H9 (cell line): ENCODE measurements at regions not wholly inside any gene's neighbourhood (a gene's known extent, or its start where the extent isn't known, plus 50 kb on each side); places are given as distances from the start of the nearest gene placed in this dataset.

ENCODE experiments used
- DNase-seq: peaks from one replicate; pipeline ENCODE4 v3.0.0-alpha.2; 2017
- H2AFZ ChIP-seq: one replicate; pipeline ENCODE4 v1.6.1; 2013; ENCODE audit warnings: mild to moderate bottlenecking, low read length, control low read depth, moderate library complexity
- H2AK5ac ChIP-seq: 2 replicates; pipeline ENCODE4 v1.6.1; 2013; ENCODE audit warnings: low read length, control low read depth, mixed read lengths; ENCODE audit not compliant: insufficient read length
- H2BK120ac ChIP-seq: one replicate; pipeline ENCODE4 v1.6.1; 2013; ENCODE audit warnings: low read depth, mild to moderate bottlenecking, low read length, control low read depth, inconsistent platforms; ENCODE audit not compliant: poor library complexity, severe bottlenecking
- H2BK12ac ChIP-seq: 2 replicates; pipeline ENCODE4 v1.6.1; 2013; ENCODE audit warnings: low read length, control low read depth, mixed read lengths, low read depth; ENCODE audit not compliant: insufficient read length
- H2BK15ac ChIP-seq: 2 replicates; pipeline ENCODE4 v1.6.1; 2013; ENCODE audit warnings: low read depth, low read length, control low read depth
- H2BK20ac ChIP-seq: one replicate; pipeline ENCODE4 v1.6.1; 2013; ENCODE audit warnings: low read depth, mild to moderate bottlenecking, low read length, control low read depth, inconsistent platforms; ENCODE audit not compliant: poor library complexity, severe bottlenecking
- H2BK5ac ChIP-seq: 2 replicates; pipeline ENCODE4 v1.6.1; 2013; ENCODE audit warnings: low read length, control low read depth, mixed read lengths; ENCODE audit not compliant: insufficient read length
- H3K14ac ChIP-seq: 2 replicates; pipeline ENCODE4 v1.6.1; 2013; ENCODE audit warnings: low read length, control low read depth; ENCODE audit not compliant: insufficient read depth
- H3K18ac ChIP-seq: 2 replicates; pipeline ENCODE4 v1.6.1; 2013; ENCODE audit warnings: low read depth, mild to moderate bottlenecking, mixed read lengths, low read length, control low read depth; ENCODE audit not compliant: insufficient read length
- H3K23ac ChIP-seq: 2 replicates; pipeline ENCODE4 v1.6.1; 2013; ENCODE audit warnings: low read length, control low read depth, mixed read lengths, low read depth; ENCODE audit not compliant: insufficient read length
- H3K23me2 ChIP-seq: 2 replicates; pipeline ENCODE4 v1.6.1; 2013; ENCODE audit warnings: low read depth, mild to moderate bottlenecking, mixed read lengths, low read length, control low read depth; ENCODE audit not compliant: insufficient read length, poor library complexity, severe bottlenecking
- H3K27ac ChIP-seq: 2 replicates; pipeline ENCODE4 v1.5.1; 2013; ENCODE audit warnings: low read length, control low read depth, mixed read lengths, low read depth; ENCODE audit not compliant: insufficient read length
- H3K27me3 ChIP-seq: 2 replicates; pipeline ENCODE4 v1.6.1; 2013; ENCODE audit warnings: low read length, control low read depth, inconsistent platforms; ENCODE audit not compliant: insufficient read depth
- H3K4ac ChIP-seq: 2 replicates; pipeline ENCODE4 v1.6.1; 2013; ENCODE audit warnings: low read depth, mild to moderate bottlenecking, control low read depth, inconsistent platforms, low read length, moderate library complexity
- H3K4me1 ChIP-seq: 2 replicates; pipeline ENCODE4 v1.6.1; 2013; ENCODE audit warnings: low read length, control low read depth, inconsistent platforms; ENCODE audit not compliant: insufficient read depth
- H3K4me2 ChIP-seq: 2 replicates; pipeline ENCODE4 v1.6.1; 2013; ENCODE audit warnings: low read length, control low read depth, mixed read lengths; ENCODE audit not compliant: insufficient read length, insufficient read depth
- H3K56ac ChIP-seq: 2 replicates; pipeline ENCODE4 v1.6.1; 2013; ENCODE audit warnings: low read depth, mild to moderate bottlenecking, mixed read lengths, low read length, control low read depth; ENCODE audit not compliant: insufficient read length
- H3K79me1 ChIP-seq: 2 replicates; pipeline ENCODE4 v1.6.1; 2013; ENCODE audit warnings: low read depth, mild to moderate bottlenecking, moderate library complexity, low read length, control low read depth, inconsistent platforms; ENCODE audit not compliant: insufficient read depth, poor library complexity, severe bottlenecking
- H3K79me2 ChIP-seq: 2 replicates; pipeline ENCODE4 v1.6.1; 2013; ENCODE audit warnings: low read length, control low read depth, inconsistent platforms; ENCODE audit not compliant: insufficient read depth
- H3K9ac ChIP-seq: 2 replicates; pipeline ENCODE4 v1.6.1; 2013; ENCODE audit warnings: low read length, control low read depth, mixed read lengths; ENCODE audit not compliant: insufficient read length; ENCODE audit errors: extremely low read depth
- H3K9me3 ChIP-seq: one replicate; pipeline ENCODE4 v1.6.1; 2013; ENCODE audit warnings: low read depth, low read length, inconsistent platforms; ENCODE audit not compliant: control insufficient read depth
- H3T11ph ChIP-seq: one replicate; pipeline ENCODE4 v1.6.1; 2013; ENCODE audit warnings: mild to moderate bottlenecking, low read length, control low read depth, inconsistent platforms
- H4K20me1 ChIP-seq: one replicate; pipeline ENCODE4 v1.6.1; 2013; ENCODE audit not compliant: control insufficient read depth, insufficient read length, insufficient read depth
- H4K5ac ChIP-seq: 2 replicates; pipeline ENCODE4 v1.6.1; 2013; ENCODE audit warnings: low read depth, mild to moderate bottlenecking, mixed read lengths, low read length, control low read depth; ENCODE audit not compliant: insufficient read length
- H4K8ac ChIP-seq: replicated peaks from 2 replicates; pipeline ENCODE4 v1.6.1; 2013; ENCODE audit warnings: low read length, control low read depth, mixed read lengths, low read depth; ENCODE audit not compliant: insufficient read length
- H4K91ac ChIP-seq: 2 replicates; pipeline ENCODE4 v1.6.1; 2013; ENCODE audit warnings: low read depth, mild to moderate bottlenecking, moderate library complexity, mixed read lengths, low read length, control low read depth; ENCODE audit not compliant: insufficient read length
- H3K27ac Mint-ChIP-seq, 3 experiments: 2 replicates in 2 of 3; 3 replicates in 1 of 3; pipeline ENCODE4 v1.8.0; 2020 to 2021; ENCODE audit warnings: mixed read lengths in 3 of 3, mild to moderate bottlenecking in 1 of 3, moderate library complexity in 1 of 3
- H3K27me3 Mint-ChIP-seq: 2 replicates; pipeline ENCODE4 v1.8.0; 2021; ENCODE audit warnings: low read depth, mild to moderate bottlenecking, moderate library complexity, mixed read lengths
- H3K36me3 Mint-ChIP-seq, 3 experiments: 2 replicates in 2 of 3; 3 replicates in 1 of 3; pipeline ENCODE4 v1.8.0; 2020 to 2021; ENCODE audit warnings: low read depth in 3 of 3, mixed read lengths in 3 of 3; ENCODE audit not compliant: insufficient read depth in 1 of 3
- H3K4me1 Mint-ChIP-seq, 2 experiments: 2 replicates each; pipeline ENCODE4 v1.8.0; 2020; ENCODE audit warnings: mixed read lengths in 2 of 2
- H3K4me3 Mint-ChIP-seq, 2 experiments: 2 replicates in 1 of 2; 3 replicates in 1 of 2; pipeline ENCODE4 v1.8.0; 2020 to 2021; ENCODE audit warnings: mild to moderate bottlenecking in 2 of 2, mixed read lengths in 2 of 2, moderate library complexity in 1 of 2
- H3K9me3 Mint-ChIP-seq, 2 experiments: 2 replicates in 1 of 2; 3 replicates in 1 of 2; pipeline ENCODE4 v1.8.0; 2020; ENCODE audit warnings: mild to moderate bottlenecking in 2 of 2, mixed read lengths in 2 of 2, moderate library complexity in 1 of 2
- WGBS: extraction: QIAGEN DNeasy Blood & Tissue Kit; methylation state at CpG from one replicate; pipeline ENCODE4 v1.1.7; 2013; ENCODE audit warnings: missing lambda C conversion rate, low lambda C conversion rate, mixed read lengths; ENCODE audit not compliant: insufficient read length; ENCODE audit errors: extremely low coverage; 5-methylcytosine and 5-hydroxymethylcytosine counted together
- TF ChIP-seq, protein P1 (sequence below): fragments of 200-600 bp; sonication (generic); conservative IDR thresholded peaks from 3 replicates; pipeline ENCODE4 v1.8.0; 2021; ENCODE audit warnings: antibody characterized with exemption, mild to moderate bottlenecking

DNA sequence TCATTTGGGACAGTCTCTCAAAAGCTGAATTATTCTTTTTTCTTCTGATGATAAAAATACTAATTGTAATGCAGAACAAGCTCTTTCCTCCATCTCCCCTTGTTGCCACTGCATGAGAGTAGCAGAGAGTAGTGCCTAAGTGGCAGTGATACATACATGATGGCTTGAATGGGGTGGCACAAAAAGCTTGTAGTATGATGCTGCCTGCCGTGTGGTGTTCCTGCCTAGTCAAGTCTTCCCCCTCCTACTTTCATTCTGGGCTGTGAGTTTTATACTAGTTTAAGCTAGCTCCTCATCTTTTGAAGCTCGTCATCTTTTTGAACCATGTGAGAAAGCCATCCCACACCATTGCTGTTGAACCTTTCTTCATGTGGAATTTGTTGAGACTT lies 230.5 kb downstream of the NFKBIZ start:
- no peak overlapping the region for H2AK5ac ChIP-seq
- no peak overlapping the region for H3K9ac ChIP-seq
- WGBS = no CpG with 5 or more reads among the region's 2 CpGs
- H3K23me2 ChIP-seq = no peaks in the 10 kb centered on the region
- no peak overlapping the region for H4K8ac ChIP-seq
- no peak overlapping the region for H2BK15ac ChIP-seq
- no peaks in the 10 kb centered on the region for H3K27me3 ChIP-seq
- H3K27ac Mint-ChIP-seq = no peak overlapping the region
- H3K27ac ChIP-seq = no peak overlapping the region
- H3K4me3 Mint-ChIP-seq = no peak overlapping the region
- H3K4ac ChIP-seq = no peak overlapping the region
- no peaks in the 10 kb centered on the region for H3K79me1 ChIP-seq
- no peaks in the 10 kb centered on the region for H3K27me3 Mint-ChIP-seq
- H4K5ac ChIP-seq = no peak overlapping the region
- H3K56ac ChIP-seq = no peak overlapping the region
- H3T11ph ChIP-seq = no peak overlapping the region
- H2BK12ac ChIP-seq = no peak overlapping the region
- 0 out of 7 replicates have a peak, but pooled peaks cover 0 to 4% (median 0%) of the 10 kb centered on the region in 3 experiments for H3K36me3 Mint-ChIP-seq
- no peak overlapping the region for H3K23ac ChIP-seq
- H3K79me2 ChIP-seq = no peaks in the 10 kb centered on the region
- no peak overlapping the region for H2BK5ac ChIP-seq
- no peak overlapping the region for H3K4me2 ChIP-seq
- H2AFZ ChIP-seq = no peak overlapping the region
- no peaks in the 10 kb centered on the region; a peak in 1 of 5 replicates for H3K9me3 Mint-ChIP-seq
- H4K91ac ChIP-seq = no peak overlapping the region
- no peak overlapping the region for H2BK20ac ChIP-seq
- no peaks in the 10 kb centered on the region for H4K20me1 ChIP-seq
- no peak overlapping the region for H3K14ac ChIP-seq
- no peak overlapping the region for H3K18ac ChIP-seq
- no peak for DNase-seq
- peaks cover 18 to 22% of the 10 kb centered on the region in 2 experiments for H3K4me1 Mint-ChIP-seq
- TF ChIP-seq, protein P1, sequence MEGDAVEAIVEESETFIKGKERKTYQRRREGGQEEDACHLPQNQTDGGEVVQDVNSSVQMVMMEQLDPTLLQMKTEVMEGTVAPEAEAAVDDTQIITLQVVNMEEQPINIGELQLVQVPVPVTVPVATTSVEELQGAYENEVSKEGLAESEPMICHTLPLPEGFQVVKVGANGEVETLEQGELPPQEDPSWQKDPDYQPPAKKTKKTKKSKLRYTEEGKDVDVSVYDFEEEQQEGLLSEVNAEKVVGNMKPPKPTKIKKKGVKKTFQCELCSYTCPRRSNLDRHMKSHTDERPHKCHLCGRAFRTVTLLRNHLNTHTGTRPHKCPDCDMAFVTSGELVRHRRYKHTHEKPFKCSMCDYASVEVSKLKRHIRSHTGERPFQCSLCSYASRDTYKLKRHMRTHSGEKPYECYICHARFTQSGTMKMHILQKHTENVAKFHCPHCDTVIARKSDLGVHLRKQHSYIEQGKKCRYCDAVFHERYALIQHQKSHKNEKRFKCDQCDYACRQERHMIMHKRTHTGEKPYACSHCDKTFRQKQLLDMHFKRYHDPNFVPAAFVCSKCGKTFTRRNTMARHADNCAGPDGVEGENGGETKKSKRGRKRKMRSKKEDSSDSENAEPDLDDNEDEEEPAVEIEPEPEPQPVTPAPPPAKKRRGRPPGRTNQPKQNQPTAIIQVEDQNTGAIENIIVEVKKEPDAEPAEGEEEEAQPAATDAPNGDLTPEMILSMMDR = no peak
- no peak overlapping the region for H2BK120ac ChIP-seq
- H3K4me1 ChIP-seq = peaks cover 4% of the 10 kb centered on the region; the same call in 1 of the 2 replicates
- no peaks in the 10 kb centered on the region for H3K9me3 ChIP-seq
